Right ventricle myocardium inferior (tissue), 1 donor: ENCODE measurements at regions not wholly inside any gene's neighbourhood (a gene's known extent, or its start where the extent isn't known, plus 50 kb on each side); places are given as distances from the start of the nearest gene placed in this dataset.

ENCODE experiments used
- ATAC-seq: fragments of 200-7000 bp; cut with Tn5 transposase; one replicate; pipeline ENCODE4 v1.9.1; 2020; ENCODE audit warnings: mild to moderate bottlenecking, moderate library complexity
- DNase-seq: peaks from one replicate; pipeline ENCODE4 v3.0.0; 2021; ENCODE audit errors: missing footprints
- intact Hi-C: fragments of 100-400 bp; cut with DNase I; formaldehyde crosslinking; loops from one replicate; pipeline ENCODE4 v1.11.0; 2022
- donor health status: DM: no; HTN: yes; CAD: no; lungs with severe emphysema.

GRCh38 chr16:81151648-81152310 lies 55.6 kb upstream of the GCSH start:
- intact Hi-C loops = no loop called here
- no peak for ATAC-seq
- no peak for DNase-seq

DNA sequence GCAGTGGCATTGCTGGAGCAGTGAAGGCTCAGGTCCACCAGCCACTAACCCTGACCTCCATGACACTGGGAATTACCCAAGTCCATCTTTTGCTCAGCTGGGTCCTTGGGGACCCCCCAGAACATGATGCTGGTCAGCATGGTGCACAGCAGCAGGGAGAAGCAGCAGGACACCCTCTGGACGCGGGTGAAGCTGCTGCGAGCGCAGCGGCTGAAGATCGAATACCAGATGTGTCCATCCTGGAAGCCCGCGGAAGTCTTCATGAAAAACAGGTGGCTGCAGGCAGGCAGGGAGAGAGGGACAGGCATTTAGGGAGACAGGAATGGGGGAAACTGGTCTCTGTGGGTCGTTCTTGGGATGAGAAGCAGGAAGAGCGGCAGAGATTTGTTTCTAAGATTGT lies 53.4 kb upstream of the GCSH start:
- DNase-seq = no peak
- no peak for ATAC-seq
- intact Hi-C loops = no loop called here

- no peak for ATAC-seq
- DNase-seq = no peak
- intact Hi-C loops = no loop called here
These were observed 52.1 kb upstream of the GCSH start for GRCh38 chr16:81148277-81148676.
